ENCODE measurements at regions not wholly inside any gene's neighbourhood (a gene's known extent, or its start where the extent isn't known, plus 50 kb on each side); places are given as distances from the start of the nearest gene placed in this dataset.

GRCh38 chr10:31642281-31642680 lies 286.4 kb downstream of the ARHGAP12 start:
- DNase-seq (ENCODE audit: low read depth) = no peak

GRCh38 chr10:31635415-31636065 lies 293.1 kb downstream of the ARHGAP12 start:
- no peak for DNase-seq (ENCODE audit: low read depth)

GRCh38 chr10:31635009-31635408 lies 293.6 kb downstream of the ARHGAP12 start:
- no peak for DNase-seq (ENCODE audit: low read depth)

DNA sequence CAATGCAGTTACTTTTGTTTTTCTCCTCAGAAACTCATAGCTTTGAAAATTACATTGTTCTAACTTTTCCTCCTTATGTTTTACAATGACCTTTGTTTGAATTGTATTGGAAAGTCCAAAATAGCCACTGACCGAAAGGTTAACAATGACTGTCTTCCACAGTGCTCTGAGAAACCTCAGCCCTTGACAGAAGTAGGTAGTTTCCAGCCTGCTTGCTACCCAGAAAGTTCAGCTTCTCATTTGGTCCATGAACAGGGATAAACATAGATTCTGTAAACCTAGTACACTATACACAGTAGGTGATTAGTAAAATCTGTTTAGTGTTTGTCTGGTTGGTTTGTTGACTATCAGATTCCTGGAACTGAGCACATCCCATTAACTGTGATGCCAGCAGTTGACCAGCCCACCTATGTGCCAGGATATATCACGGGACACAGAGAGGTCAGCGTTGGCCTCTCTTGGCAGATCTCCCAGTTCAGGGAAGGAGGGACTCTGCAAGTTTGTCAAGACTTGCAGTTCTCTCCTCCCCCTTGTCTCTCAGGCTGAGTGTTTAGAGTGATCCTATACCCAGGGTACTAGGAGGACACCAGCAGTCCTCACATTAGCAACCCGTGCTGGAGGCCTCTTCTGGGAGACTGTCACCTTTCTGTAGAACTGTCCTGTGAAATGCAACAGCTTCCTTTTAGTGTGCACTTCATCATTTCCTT lies 297.6 kb downstream of the ARHGAP12 start:
- no peak for DNase-seq (ENCODE audit: low read depth)

DNA sequence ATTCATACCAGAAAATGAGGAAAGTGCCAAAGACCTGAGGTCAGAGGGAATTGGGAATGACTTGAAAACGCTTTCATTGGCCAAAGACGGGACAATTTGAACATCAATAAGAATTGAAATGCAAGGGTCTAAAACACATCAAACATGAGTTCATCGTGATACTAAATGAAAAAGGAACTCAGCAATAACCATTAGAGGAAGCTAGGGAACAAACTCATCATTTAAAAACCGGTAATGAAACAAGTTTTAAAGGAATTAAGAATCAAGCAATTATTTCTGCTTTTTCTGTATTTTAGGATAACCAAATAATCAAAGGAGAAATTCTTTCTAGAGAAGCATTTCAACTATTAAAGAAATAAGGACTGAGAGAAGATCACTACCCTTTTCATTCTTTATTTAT lies 303.1 kb downstream of the ARHGAP12 start:
- no peak for DNase-seq (ENCODE audit: low read depth)

- DNase-seq (ENCODE audit: low read depth) = no peak
These were observed 304.0 kb downstream of the ARHGAP12 start for GRCh38 chr10:31624611-31625010.

DNA sequence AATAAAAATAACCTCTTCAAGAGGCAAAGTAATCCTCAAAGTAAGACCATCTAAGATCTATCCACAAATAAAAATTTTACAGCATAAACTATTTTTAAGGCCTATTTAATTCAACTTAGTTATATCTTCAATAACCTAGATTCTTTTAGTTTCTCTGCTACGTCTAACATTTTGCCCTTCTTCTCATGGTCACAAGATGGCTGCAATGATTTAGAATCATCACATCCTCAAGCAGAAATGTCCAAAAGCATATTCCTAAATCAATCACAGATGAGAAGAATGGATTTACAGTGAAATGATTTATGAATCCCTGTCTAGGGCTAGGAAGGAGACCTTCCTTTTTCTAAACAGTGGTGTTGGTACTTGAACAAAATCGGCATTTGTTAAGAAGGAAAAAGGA lies 304.7 kb downstream of the ARHGAP12 start:
- DNase-seq (ENCODE audit: low read depth) = no peak

DNA sequence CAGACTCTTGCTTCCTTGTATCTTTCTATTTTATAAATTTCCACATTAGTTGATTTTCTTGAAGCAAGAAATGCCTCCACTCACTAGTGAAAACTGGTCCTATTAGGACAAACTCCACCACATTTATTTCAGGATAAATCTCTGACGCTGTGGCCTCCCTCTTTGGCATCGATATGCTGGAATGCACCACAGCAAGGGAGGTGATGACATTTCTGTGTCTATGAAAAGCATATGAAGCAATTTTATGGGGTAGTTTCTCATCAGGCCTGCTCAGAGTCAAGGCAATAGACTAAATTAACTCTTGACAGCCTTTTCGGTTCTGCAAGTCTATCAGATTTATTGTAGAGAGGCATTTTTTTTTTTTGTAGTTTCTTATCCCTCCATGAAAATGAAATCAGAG lies 304.4 kb downstream of the ZEB1 start:
- peak; percentile 89 for DNase-seq (ENCODE audit: low read depth)

DNA sequence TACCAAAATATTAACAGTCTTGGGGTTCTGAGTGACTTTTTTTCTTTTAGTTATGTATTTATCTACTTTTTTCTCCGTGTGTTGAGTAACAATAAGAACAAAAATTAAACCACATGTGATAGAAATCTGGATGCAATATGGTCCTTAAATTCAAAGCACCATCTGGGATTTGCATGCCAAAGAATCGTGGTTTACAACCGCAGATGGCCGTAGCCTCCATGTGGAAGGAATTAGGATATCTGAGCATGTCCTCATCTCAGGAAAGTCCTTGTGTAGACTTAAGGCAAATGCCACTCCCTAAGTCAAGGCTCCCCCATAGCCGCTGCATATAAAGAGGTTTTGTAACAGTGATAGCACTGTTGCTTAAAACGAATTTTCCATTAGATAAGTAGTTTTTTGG lies 304.0 kb downstream of the ZEB1 start:
- peak; percentile 94 for DNase-seq (ENCODE audit: low read depth)

DNA sequence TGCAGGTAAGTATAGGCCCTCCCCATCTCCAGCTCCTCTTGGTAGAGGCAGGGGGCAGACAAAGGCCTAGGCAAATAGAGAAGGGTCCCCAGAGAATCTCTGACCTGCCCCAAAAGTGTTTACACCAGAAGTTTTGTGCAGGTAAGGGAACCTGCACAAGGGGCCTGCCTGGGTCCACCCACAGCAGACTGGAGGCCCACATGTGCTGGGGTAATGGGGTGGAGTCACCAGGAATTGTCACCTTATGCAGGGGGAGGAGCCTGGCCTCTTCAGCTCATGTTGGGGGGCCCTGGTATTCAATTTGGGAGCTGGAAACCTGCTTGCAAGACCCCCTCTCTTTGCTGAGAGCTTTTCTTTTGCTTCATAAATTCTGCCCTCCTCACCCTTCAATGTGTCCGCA lies 302.7 kb downstream of the ZEB1 start:
- no peak for DNase-seq (ENCODE audit: low read depth)

DNA sequence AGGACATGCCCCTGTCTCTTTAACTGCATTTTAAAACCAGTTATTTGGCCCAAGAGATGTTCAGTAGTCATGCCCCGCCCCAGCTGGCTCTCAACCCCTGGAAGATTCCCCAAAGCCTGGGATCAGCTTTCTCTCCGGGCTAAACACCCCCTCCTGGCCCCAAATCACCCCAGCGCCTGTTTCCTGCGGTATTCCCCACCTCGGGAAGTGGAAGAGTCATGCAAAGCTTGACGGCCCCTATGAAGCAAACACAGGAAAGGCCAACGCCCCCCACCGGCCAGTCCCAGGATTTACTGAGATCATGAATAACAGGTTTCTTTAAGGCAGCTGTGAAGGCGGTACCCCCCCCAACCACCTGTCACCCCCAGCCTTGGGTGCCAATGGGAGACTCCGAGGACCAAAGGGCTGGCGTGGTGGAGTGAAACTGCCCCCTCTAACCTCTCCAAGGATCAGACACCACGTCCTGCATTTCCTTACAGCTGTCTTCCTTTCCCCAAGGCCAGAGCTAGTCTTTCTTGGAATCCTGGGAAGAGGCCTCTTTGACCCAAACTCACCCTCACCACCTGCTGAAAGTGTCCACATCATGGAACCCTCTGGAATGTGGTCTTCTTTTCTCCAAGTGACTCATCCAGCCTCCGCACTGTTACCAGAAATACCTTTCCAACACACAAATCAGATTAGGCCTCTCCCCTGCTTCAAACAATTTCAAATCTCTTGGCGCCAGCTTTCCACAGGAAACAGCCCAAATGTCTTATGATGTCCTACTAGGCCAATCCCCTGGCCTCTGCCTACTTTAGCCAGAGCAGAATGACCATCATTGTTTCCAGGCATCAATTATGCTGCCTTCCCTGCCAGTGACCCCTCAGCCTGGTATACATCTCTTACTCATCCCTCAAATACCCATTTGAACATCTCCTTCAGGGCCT lies 301.5 kb downstream of the ZEB1 start:
- DNase-seq (ENCODE audit: low read depth) = no peak

GRCh38 chr10:31619531-31620061 lies 300.6 kb downstream of the ZEB1 start:
- no peak for DNase-seq (ENCODE audit: low read depth)

- peak; percentile 84 for DNase-seq (ENCODE audit: low read depth)
These were observed 299.7 kb downstream of the ZEB1 start for GRCh38 chr10:31618541-31619291.

- DNase-seq (ENCODE audit: low read depth) = no peak
These were observed 298.7 kb downstream of the ZEB1 start for GRCh38 chr10:31617757-31618156.

DNA sequence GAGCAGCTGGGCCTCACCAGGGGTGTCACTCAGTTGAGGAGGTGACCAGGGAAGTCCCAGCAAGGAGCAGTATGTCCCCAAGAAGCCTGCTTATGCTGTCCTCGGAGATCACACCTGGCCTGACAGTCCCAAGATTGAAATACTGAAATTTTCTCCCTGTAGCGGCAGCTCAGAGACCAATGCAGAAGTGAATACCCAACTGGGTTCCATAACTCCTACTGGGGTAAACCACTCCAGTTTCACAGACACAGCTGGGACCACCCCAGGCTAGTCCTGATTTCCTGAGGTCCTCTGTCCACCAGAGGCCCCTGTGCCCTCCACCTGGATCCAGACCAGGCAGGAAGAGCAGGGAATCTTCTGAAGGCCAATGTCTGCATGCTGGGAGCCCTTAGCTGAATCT lies 298.1 kb downstream of the ZEB1 start:
- DNase-seq (ENCODE audit: low read depth) = no peak

DNA sequence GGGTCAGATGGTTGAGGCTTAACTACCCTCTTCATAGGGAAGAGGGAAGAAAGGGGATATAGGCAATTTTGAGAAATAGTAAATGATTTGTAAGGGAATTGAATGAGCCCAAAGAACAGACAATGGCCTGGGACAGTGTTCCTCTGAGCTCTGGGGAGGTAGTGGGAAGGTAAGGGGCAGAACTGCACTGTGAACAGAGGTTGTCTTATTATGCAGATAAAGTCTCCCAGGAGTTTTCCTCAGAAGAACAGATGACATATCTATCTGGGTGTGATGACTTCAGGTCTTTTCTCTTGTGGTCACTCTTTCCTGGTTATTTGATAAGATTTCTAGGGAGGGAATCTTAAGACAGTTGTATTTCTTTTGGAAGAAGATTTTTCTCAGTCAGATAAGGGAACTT lies 296.1 kb downstream of the ZEB1 start:
- no peak for DNase-seq (ENCODE audit: low read depth)

DNA sequence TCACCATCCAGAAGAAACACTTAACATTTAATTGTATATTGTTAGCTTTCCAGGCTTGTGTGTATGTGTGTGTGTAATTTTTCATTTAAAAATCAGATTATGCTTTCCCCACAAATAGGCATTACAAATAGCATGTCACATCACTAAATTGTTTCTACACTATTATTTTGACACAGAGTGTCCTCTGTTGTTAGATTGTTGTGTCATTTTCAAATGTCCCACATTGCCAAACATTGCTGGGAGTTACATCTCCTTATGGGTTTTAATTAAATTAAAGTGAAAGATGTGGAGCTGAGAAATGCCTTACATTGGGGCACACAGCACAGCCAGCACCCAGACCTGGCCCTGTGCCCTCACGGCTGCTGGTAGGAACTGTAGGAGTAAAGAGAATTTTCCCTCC lies 295.6 kb downstream of the ZEB1 start:
- no peak for DNase-seq (ENCODE audit: low read depth)

DNA sequence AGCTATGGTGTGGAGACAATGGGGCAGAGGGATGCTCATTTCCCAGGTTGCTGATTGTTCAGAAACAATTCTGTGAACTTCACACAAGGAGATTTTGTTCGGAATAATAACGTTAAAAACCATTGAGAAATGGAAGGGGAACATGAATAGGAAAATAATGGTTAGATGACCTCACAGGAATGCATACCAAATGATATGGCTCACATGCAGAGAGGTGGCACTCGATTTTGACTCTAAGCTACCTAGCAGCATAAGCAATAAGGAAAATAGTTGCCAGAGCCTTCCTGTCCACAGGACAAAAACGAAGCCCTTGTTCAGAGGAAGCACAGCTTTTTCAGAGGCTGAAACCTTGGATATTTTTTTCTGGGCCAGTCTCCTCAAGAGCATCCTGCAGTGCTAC lies 293.1 kb downstream of the ZEB1 start:
- DNase-seq (ENCODE audit: low read depth) = no peak

DNA sequence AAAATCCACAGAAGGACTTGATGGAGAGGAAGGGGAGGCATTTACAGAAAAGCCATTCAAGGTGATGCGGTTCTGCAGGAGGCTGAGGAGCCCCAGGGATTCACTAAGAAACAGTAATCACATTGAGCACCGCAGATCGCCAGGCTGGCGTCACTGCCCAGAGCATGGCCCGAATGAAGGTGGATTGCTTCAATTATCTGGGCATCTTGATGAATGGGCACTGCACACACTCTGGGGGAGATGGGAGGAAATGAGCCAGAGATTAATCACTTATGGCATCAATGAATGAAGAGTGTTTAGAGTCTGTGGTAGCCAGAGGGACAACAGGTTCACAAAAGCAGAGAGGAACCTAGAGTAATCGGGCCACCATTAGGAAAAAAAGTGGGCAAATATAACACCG lies 292.1 kb downstream of the ZEB1 start:
- DNase-seq (ENCODE audit: low read depth) = no peak

- no peak for DNase-seq (ENCODE audit: low read depth)
These were observed 288.5 kb downstream of the ZEB1 start for GRCh38 chr10:31607481-31607880.

DNA sequence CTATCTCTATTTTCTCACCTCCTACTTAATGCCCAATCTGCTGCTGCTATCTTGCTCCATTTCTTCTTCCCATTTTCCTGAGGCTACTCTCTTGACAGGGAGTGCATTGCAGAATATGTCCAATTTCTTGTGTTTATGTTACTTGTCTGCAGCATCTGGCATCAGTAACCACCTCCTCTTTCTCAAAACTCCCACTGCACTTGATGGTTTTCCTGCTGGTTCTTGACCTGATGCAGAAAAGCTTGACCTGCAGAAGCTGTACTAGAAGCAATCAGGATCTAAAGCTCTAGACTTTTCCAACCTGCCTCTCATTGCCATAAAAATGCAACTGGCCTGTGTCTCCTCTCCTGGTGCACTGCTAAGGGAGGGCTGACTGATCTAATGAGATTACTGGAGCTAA lies 287.8 kb downstream of the ZEB1 start:
- no peak for DNase-seq (ENCODE audit: low read depth)
